ENCODE measurements at regions not wholly inside any gene's neighbourhood (a gene's known extent, or its start where the extent isn't known, plus 50 kb on each side); places are given as distances from the start of the nearest gene placed in this dataset.

DNA sequence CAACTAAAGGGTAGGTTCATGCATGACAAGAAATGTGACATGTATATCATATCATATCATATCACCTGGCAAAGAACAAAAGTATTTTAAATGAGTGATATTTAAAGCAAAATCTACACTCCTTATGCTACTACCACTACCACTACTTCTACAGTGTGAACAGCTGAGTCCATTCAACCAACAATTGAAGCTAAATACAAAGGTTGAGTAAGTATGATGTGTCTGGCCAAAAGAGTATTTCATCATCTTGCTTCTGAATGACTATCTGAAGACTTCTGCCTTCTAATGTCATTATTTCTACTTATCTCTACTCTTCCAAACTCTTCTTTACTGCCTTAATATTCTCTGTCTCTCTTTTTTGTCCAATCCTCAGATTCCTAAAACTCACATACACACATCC lies 292.6 kb upstream of the CAND1 start:
- DNase-seq = no peak

DNA sequence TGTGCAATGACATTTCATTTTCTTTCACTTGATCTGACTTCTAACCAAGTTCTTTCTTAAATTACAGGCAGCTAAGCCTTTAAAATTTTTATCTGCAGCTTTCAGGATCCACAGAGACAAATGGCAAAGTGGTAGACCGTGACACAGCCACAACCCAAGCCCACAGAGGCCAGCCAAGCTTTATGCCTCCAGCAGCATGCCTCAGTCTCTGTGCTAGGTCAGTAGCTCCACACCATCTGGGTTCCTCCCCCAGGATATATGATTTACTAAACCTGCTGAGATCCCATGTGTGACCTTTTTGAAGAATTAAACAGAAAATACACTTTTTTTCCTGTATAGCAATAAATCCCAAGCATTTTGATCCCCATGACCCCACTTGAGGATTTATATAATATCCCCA lies 290.4 kb upstream of the CAND1 start:
- DNase-seq = no peak

DNA sequence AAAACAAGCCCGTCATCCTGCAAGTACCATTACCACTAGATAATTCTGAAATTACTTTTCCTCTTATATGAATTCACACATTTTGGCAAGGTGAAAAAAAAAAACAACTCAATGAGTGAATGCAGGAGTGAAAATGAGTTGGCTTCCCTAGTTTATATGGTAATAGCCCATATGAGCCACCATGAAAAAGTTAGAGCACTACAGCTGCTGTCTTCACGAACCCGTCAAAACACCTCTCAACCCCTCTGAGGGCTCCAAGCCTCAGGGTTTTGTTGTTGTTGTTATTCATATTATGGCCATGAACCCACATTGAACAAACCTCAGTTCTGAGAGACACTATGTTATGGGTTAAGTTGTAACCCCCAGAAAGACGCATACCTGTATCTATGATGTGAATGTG lies 289.9 kb upstream of the CAND1 start:
- DNase-seq = no peak

DNA sequence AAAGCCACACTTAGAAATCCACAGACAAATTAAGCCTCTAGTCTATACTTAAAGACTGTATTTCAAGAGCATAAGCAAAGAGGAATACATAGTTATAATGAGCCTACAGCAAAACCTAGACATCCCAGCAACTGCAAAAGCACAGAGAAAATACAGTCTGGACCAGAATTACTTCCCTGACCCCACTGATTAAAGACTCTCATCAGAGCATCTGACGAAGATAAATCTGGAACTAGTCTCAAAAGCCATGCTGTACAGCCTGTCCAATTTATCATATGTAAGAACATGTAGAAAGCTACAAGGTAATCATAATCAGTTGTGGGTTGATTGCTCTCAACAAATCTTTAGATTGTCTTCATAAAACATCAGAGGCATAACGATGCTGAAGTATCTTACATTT lies 285.1 kb upstream of the CAND1 start:
- DNase-seq = no peak

DNA sequence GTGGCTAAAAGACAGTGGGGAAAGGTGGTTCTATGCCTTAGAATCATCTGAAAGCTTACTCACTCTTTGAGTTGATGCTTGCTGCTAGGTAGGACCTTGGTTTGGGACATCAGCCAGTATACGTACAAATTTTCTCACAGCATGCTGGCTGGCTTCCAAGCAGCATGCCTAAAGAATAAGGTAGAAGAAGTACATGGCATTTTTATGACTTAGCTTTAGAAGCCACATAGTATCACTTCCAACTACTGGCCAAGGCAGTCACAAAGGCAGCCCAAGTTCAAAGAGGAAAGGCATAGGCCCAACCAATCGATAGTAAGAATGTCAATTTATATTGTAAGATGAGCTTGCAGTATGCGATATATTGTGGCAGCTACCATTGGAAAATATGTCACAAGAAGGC lies 284.2 kb upstream of the CAND1 start:
- DNase-seq = no peak

DNA sequence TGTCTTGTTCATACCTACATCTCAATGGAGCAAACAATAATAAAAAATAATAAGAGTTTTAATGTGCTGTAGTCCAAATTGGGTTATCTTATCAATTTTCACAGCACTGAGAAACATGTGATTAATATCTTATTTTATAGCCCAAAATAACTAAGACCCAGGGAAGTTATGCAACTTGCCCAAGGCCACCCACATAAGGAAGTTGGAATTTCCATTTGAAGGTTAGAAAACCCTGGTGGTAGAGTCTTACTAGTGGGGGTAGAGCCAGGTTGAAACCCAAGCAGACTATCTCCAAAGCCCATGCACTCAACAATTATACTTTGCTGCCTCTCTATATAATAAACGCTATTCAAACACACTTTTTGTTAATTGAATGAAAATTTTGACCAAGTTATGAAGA lies 270.0 kb upstream of the CAND1 start:
- DNase-seq = no peak

DNA sequence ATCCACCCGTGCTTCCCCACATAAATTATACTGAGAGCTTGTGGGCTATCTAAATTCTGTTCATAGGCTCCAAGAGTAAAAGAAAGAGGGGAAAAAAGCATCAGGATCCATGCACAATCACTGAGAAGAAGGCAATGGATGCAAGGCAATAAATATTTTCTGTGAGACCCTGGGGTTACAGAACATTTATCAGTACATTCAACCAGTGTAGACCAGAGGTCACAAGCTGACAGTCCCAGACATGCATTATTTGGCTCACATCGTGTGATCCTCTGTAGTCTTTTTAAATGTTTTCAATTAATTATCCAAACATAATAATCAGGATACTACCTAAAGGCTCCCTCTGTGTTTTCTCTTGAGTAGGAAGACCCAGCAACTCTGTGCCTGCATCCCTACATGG lies 267.9 kb upstream of the CAND1 start:
- DNase-seq = no peak

DNA sequence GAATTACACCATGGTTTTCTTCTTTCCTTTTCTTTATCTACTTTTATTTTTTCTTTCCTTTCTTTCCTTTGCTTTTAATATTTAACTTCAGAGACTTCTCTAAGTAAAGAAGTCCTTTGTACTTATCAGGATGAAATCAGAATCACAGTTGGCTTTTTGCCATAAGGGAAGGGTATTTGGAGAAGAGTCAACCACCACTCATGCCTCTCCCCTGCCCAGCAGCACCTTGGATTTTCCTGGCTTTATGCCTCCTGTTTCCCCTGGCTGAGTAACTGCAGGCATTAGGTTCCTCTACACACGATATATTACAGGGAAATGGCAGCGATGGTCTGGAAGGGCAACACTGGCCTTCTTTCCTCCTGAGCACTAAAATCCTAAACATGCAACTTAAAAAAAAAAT lies 266.4 kb upstream of the CAND1 start:
- no peak for DNase-seq

DNA sequence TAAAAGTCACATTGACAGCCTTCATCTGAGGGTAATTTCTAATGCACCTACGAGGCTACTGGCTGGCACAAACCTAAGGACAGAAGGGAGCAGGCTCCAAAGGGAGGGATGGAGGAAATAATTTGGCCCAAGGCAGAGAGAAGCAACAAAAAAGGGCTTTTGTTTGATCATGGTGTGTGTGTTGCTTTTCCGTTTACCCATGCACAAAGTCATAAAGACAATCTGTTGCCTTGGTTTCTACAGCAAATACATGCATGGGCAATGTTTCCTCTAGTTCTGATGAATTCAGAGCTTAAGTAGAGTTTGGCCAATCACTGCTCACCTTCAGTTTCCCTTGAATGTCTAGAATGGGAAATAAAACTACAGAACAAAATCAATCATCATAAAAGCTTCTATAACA lies 262.5 kb upstream of the CAND1 start:
- DNase-seq = no peak

DNA sequence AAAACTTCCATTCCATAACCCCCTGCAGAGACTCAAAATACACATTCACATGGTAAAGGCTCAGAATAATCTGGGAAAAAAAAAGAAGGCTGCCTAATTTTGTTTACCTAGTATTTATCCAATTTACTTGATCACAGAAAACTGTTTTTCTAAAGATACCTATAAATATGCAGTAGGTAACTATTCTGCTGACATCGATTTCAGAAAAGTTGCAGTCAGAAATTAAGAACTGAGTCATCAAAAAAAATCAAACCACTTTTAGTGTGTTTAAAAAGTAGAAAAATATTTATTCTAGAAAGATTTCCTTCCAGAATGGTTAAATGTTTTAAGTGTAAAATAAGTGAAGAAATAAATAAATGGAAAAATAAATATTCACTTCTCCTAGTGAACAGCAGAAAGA lies 254.5 kb upstream of the CAND1 start:
- DNase-seq = no peak

DNA sequence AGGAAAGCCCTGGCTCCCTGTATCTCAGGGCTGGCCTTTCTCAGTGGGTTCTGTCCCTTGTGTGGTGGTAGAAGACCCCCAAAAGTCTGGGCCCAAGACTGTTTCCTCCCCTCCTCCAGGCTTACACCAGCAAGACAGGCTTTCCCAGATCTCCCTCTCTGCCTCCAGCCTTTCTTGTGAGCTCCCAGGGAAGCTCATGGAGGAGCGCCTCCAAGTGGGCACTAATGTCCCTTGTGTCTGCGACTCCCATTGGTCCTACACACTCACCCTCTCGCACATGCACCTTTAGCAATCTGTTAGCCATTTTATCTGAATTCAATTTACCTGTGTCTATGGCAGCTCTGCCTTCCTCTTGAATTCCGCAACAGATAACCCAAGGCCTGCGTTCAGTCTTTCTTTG lies 251.1 kb upstream of the CAND1 start:
- no peak for DNase-seq

DNA sequence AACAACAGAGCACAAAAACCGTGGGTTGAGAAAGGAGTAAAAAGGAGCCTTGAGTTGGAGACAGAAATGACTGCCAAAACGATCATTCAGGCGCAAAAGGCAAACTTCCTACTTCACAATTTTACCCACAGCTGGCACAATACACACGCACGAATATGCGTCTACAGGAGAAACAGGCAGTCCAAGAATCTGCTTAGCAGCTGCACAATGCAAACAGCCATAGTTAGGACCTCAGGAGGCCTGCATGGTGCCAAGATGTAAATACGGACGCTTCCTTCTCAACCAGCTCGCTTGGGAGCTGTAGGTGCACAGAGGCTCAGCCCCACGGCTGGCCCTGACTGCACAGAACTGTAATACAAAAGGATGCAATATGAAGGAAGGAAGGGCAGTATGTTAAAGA lies 250.1 kb upstream of the CAND1 start:
- DNase-seq = no peak

DNA sequence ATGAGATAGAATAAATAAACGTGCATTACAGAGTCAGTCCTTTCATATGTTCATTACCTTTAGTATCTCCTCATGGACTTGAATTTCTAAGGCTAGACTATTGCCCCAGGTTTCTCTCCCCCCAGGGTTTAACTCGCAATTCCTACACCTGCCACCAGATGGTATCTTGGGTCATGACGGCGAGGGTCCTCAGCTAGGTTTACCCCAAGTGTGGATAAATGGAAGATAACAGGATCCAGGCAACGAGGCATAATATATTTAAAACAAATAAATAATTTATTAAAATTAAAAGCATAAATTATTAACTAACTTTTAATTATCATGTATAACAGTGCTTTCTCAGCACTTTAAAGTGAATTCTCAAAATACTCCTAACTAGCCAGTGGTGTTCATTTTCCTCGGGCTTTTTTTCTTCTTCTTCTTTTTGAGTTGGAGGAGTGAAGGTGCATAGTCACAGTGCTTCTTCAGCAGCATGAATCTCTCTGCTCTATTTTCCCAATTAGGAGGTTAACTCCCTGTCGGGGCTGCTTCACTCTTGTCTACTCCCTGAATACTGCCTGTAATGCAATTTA lies 243.5 kb upstream of the CAND1 start:
- peak; percentile 21 for DNase-seq

DNA sequence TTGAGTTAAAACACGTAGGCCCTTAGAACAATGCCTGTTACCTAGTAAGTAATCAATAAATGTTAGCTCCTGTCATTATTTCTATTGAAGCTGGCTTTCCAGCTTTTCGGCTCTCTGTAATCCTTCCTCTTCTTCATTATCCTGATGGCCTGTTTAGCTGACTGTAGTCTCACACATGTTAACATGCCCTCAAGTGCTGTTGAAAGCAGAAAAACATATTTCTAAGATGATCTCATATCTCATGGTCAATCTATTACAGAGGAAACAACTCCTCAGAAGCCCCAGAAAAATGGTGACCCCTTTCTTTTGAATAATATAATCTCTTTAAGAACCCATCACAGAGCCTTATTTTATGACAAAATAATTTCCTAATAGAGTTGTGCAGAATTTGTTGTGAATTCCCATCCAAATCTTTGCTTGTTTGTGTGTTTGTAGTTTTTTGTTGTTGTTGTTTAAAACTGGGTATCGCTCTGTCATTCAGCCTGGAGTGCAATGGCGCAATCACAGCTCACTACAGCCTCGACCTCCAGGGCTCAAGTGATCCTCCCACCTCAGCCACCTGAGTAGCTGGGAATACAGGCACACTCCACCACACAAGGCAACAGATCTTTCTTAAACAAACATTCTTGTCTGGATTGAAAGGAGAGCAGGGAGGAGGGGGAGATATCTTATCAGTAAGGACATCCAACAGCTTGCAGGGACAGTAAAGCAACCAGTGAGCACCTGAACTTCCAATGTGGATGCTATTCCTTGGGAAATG lies 242.5 kb upstream of the CAND1 start:
- no peak for DNase-seq

DNA sequence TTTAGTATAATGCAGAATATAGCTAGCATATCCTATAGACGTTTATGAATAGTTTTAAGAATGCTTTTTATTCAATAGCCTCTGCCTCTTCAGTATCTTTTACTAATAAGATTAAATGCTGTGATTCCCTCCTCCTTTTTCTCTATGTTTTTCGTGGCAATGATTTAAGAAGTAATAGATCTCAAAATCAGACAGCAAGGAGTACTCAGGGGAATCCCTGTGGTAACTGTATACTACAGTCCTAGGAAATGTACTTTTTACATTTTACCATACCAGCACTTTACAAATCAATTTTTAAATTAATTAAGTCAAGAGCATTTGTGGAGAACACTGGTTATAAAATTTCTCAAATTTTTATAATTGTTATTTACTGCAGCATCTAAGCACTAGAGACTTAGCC lies 240.6 kb upstream of the CAND1 start:
- DNase-seq = no peak

DNA sequence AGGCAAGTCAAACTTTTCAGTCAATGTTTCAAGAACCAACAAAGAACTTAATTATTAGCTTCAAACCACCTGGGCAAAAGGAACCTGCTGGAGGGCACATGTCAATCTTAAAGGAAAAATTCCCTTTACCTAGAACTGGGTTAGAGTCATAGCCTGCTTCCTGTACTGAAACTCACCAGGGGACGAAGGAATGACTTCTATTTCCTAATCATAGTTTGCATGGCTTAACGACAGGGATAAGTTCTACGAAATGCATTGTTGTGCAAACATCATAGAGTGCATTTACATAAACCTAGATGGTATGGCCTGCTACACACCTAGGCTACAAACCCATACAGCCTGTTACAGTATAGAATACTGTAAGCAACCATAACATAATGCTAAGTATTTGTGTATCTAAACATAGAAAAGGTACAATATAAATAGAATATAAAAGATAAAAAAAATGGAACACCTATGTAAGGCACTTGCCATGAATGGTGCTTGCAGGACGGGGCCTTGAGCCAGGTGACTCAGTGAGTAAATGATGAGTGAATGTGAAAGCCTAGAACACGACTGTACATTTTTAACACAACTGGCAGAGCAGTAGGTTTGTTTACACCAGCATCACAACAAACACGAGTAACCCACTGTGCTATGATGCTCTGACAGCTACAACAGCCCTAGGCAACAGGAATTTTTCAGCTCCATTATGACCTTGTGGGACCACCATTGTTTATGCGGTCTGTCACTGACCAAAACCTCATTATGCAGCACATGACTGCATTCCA lies 234.9 kb upstream of the CAND1 start:
- DNase-seq = no peak

DNA sequence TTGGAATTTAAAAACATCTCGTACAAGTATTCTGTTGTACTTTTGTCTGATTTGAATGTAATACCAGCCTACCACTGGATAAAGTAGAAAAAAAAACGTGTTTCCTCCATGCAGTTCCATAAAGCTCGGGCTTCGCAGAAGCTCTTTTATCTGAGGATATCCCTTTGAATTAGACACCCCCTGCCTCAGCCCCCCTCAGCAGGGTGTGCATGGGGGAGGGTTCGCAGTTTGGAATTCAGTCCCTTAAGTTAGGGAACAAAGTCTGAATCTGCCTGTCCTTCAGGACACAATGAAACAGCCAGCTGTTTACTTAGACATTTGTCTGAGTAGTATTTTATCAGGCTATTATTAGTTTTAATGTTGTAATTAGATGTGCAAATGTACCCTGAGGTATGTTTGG lies 234.0 kb upstream of the CAND1 start:
- no peak for DNase-seq

DNA sequence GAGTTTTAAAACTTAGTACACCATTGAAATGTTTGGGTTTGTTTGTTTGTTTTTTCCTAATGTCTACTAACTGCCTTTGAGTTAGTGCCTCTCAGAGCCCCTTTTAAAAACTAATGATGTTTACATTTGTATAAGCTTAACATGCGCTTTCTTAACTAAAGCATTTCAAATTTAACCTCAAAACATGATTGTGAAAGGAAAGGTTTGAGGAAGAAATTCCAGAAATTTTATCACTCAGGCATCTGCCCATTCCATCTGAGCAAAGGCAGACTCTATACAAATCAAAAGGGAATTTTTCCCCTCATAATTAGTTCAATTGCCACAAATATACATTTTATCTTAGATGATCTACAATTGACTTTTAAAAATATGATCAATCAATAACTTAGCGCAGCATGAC lies 230.7 kb upstream of the CAND1 start:
- DNase-seq = no peak

DNA sequence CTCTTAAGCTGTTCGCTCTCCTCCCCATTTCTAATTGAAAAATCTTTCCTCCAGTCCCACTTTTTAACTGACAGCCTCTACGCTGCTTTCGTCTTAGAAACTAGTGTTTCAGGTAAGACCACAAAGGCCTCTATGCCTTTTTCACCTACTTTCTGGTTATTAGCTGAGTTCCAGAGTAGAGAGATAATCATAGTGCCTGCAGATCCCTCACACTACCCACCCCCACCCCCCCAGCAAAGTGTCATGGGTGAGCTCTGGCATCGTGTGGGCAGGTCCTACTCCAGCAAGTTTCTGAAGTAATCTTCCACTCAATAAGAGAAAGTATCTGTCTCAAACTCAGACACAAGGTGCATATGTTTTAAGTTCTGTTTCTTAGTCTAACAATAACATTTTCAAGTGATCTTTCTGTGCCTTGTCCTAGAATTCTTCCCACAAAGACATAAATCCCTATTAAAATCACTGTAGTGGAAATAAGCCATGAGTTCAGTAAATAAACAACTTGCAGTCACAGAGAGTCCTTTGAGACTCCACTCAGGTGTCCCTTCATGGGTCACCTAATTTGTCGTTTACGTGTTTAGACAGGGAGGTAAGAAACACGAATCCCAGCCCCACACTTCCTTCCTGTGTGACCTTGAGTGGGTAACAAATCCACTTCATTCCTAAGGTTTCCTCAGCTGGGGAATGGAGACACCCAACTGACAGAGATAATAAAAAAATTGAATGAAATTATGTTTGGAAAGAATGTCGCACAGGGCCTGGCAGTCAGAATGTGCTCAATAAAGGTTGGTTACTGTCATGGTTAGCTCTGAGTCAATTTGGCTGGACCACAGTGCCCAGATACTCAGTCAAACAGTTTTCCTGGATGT lies 228.9 kb upstream of the CAND1 start:
- no peak for DNase-seq

DNA sequence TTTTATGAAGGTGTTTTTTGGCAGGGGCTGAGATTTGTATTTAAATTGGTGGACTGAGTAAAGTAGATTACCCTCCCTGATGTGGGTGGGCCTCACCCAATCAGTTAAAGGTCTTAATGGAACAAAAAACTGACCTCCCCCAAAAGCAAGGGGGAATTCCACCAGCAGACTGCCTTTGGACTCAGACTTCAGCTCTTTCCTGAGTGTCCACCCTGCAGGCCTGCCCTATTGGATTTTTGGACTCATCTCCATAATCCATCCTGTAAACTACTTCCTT lies 228.4 kb upstream of the CAND1 start:
- no peak for DNase-seq

DNA sequence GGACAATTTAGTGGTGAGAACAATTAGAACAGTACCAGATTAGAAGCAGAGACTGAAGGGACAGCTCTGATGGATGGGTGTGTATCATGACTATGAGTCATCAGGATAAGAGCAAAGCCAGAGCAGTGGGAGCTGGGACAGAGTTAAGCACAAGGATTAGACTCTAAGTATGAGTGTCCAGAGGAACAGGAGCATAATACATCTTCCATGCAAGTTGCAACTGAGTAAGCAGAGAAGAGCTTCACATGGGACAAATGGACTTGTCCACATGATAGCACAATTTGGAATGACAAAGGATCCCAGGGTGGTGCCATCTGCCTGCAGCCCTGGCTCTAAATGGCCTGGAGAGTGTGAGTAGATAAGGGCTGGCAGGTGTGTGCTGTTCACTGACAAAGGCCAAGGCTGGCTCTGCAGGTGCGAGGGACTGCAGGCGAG lies 226.4 kb upstream of the CAND1 start:
- DNase-seq = no peak

DNA sequence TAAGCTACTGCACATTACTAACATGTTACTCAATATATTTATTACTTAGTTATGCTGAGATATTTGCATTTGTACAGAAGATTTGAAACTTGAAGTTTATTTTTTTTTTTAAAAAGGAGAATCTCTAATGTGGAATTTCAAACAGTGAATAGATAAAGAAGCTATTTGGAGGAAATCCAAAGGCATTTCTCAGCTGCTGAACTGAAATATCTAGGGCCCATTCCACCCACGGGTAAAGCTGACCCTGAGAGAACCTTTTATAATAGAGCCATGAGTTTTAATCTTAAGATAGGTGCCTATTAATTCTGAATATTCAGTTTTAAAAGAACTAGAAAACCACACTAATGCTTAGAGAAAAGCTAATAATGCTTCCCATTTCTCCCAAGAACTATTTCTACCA lies 225.4 kb upstream of the CAND1 start:
- no peak for DNase-seq

DNA sequence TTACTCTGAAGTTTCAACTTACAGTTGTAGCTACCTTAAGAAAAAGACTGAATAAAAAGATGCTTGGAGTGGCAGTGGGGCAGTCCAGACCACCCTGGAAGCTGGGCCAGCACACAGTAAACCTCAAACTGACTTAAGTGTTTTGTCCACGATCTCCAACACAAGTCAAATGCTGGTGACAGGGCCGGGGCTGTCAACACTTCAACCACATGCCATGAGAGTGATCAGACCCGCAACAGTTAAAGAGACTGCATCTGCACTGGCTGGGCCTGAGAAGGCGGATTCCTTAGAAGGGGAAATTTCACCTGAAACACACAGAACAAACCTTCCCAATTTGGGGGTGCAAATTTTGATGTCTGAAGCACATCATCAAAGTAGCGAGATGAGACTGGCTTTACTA lies 223.5 kb upstream of the CAND1 start:
- DNase-seq = no peak

DNA sequence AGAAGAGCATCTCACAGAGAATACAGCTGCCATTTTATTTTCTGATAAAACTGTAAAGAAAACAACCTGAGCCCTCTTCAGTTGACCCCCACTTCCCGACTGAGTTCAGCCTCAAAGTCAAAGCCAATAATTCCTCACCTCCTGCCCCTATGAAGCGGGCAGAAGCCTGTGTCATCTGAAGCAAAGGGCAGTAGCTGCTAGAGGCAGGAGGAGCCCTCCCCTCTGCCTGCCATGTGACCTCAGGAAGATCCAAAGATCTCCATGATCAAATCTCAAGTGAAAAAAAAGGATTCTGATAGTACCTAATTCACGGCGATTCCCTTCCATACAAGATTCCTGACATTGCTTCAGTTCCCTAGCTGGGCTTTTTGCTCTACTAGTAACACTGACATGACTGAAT lies 223.1 kb upstream of the CAND1 start:
- DNase-seq = no peak
